Omental fat pad (tissue), 3 donors: ENCODE measurements at regions not wholly inside any gene's neighbourhood (a gene's known extent, or its start where the extent isn't known, plus 50 kb on each side); places are given as distances from the start of the nearest gene placed in this dataset.

ENCODE experiments used
- ATAC-seq: fragments of 150-250 bp; one replicate; pipeline ENCODE4 v1.9.1; 2016; ENCODE audit warnings: mild to moderate bottlenecking, moderate library complexity; ENCODE audit not compliant: low FRiP score
- DNase-seq: peaks from one replicate; pipeline ENCODE4 v3.0.0-alpha.2; 2019; ENCODE audit warnings: low spot score
- CTCF ChIP-seq, 3 donors: fragments of 450-650 bp; IDR thresholded peaks; one replicate each; pipeline ENCODE4 v1.5.1; 2016 to 2017; ENCODE audit warnings: antibody characterized with exemption in 3 of 3, mild to moderate bottlenecking in 3 of 3, moderate library complexity in 2 of 3

DNA sequence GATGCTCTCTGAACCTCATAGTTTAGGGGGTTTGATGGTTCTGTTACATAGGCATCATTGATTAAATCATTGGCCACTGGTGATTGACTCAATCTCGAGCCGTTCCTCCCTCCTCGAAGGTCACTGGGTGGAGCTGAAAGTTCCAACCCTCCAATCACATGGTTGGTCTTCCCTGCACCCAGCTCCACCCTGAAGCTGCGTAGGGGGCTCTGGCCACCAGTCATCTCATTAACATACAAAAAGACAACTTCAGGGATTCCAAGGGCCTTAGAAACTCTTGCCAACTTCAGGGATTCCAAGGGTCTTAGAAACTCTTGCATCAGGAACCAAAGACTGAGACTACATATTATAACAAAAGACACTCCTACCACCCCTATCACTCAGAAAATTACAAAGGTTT, 306.5 kb upstream of the TNRC6C start:
- ATAC-seq (no peak), DNase-seq (no peak)
- TF ChIP-seq CTCF (IDR thresholded peaks at IDR 0.05), result no peak

GRCh38 chr17:77654296-77654695, 304.2 kb upstream of the TNRC6C start:
- ATAC-seq (no peak), DNase-seq (no peak)
- TF ChIP-seq CTCF (IDR thresholded peaks at IDR 0.05), result no peak

- ATAC-seq (no peak), DNase-seq (no peak)
- no peak for TF ChIP-seq CTCF (IDR thresholded peaks at IDR 0.05)
Observed at GRCh38 chr17:77654850-77655249, 303.7 kb upstream of the TNRC6C start.

DNA sequence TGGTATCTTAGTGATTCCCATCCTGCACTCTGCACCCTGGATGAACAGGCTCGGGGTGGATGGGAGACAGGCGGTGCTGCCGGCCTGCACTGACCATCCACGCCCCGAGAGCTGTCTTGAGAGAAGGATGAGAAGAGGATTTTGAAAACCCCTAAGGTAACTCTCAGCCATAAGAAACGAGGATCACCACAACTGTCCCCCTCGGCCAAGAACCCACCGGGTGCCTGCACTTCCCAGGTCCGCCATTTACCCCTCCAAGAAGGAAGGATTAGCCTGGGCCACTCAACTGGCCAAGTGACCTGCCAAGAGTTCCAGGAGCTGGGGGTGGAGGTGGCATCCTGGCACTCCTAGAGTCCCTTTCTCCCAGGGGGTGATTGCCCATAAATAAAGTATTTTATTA, 302.4 kb upstream of the TNRC6C start:
- TF ChIP-seq CTCF (IDR thresholded peaks at IDR 0.05), result no peak
- DNase-seq, result no peak
- ATAC-seq, result no peak

DNA sequence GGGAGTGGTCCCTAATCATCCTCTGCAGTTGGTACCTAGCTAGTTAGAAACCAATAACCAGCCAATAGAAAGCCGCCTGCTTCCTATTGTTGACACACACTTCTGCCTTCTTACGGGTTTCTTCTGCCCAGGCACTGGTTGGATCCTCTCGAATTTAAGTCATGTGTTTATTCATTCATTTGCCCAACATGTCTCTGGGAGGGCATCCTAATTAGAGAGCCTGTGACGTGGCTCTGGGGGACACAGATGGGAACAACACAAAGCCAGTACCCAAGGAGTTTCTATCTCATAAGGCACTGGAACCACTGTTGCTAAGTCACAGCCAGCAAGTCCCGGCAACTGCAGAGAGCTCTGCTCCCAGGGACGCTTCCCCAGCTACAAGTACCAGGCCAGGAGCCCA, 300.7 kb upstream of the TNRC6C start:
- no peak for ATAC-seq
- no peak for TF ChIP-seq CTCF (IDR thresholded peaks at IDR 0.05)
- no peak for DNase-seq

DNA sequence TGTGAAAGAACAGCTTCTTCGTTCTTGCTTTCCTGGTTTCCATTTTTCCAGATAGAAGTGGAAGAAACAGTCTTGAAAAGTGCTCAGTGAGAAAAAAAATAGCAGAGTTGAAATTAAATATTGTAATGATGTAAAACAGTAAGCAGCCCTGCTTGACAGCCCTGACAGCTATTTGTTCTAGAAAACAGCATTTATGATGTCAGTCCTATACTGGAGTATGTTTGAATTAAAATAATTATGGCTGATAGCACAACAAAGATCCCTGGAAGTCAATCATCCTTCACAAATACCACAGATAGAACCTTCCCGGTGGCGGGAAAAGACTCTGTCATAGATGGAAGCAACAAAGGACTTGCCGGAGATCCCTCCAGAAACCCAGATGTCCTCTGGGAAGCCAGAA, 298.0 kb upstream of the TNRC6C start:
- no peak for ATAC-seq
- TF ChIP-seq CTCF (IDR thresholded peaks at IDR 0.05), result no peak
- DNase-seq, result no peak

DNA sequence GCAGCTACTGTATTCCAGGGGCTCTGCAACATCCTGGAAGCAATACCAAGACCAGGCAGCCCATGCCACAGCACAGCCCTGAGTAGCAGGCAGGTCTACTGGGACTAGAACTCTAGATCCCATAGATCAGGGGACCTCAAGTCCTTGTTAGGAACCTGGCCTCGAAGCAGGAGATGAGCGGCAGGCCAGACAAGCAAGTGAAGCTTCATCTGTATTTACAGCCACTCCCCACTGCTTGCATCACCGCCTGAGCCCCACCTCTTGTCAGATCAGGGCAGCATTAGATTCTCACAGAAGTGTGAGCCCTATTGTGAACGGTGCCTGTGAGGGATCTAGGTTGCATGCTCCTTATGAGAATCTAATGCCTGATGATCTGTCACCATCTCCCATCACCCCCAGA, 295.7 kb upstream of the TNRC6C start:
- no peak for DNase-seq
- no peak for TF ChIP-seq CTCF (IDR thresholded peaks at IDR 0.05)

More for the DNA sequence above, 295.7 kb upstream of the TNRC6C start:
- no peak for ATAC-seq
